Activated naive CD8-positive, alpha-beta T cell treated with anti-CD3 and anti-CD28 coated beads for 36 hours (primary cell): ENCODE measurements at regions not wholly inside any gene's neighbourhood (a gene's known extent, or its start where the extent isn't known, plus 50 kb on each side); places are given as distances from the start of the nearest gene placed in this dataset.

Experiments used
- DNase-seq: peaks from one replicate; pipeline ENCODE4 v3.0.0; 2021
- H3K27ac Mint-ChIP-seq: one replicate; pipeline ENCODE4 v1.8.0; 2022; ENCODE audit warnings: mild to moderate bottlenecking, moderate library complexity, mixed read lengths
- H3K27me3 Mint-ChIP-seq: one replicate; pipeline ENCODE4 v1.8.0; 2022; ENCODE audit warnings: mild to moderate bottlenecking, mixed read lengths
- H3K36me3 Mint-ChIP-seq: one replicate; pipeline ENCODE4 v1.8.0; 2021; ENCODE audit warnings: mild to moderate bottlenecking, mixed read lengths
- H3K4me1 Mint-ChIP-seq: one replicate; pipeline ENCODE4 v1.8.0; 2021; ENCODE audit warnings: mixed read lengths
- H3K4me3 Mint-ChIP-seq: one replicate; pipeline ENCODE4 v1.8.0; 2022; ENCODE audit warnings: mild to moderate bottlenecking, moderate library complexity, mixed read lengths
- H3K9me3 Mint-ChIP-seq: one replicate; pipeline ENCODE4 v1.8.0; 2022; ENCODE audit warnings: mixed read lengths

DNA sequence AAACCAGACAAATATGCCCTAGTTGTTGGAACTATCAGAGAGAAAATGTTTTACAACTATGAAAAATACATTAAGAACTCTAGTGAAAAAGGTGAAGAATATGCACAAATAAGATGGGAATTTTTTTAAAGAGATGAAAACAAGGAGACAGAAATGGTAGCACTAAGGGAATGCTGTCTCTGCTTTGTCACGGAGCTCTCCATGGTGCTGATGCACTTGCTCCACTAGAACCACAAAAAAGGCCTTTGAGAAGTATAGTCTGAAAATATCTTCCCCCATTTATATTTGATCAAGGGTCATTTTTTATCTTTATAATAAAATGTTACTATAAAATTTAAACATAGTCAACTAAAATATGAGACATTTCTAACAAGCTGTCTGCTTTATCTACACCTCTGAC is 1655.5 kb upstream of the AGA start:
- no peaks in the 10 kb centered on the region for H3K27me3 Mint-ChIP-seq
- peaks cover 5% of the 10 kb centered on the region for H3K9me3 Mint-ChIP-seq
- DNase-seq, result no peak
- no peak overlapping the region for H3K27ac Mint-ChIP-seq
- H3K36me3 Mint-ChIP-seq, result no peaks in the 10 kb centered on the region
- no peak overlapping the region for H3K4me3 Mint-ChIP-seq
- H3K4me1 Mint-ChIP-seq, result no peaks in the 10 kb centered on the region

DNA sequence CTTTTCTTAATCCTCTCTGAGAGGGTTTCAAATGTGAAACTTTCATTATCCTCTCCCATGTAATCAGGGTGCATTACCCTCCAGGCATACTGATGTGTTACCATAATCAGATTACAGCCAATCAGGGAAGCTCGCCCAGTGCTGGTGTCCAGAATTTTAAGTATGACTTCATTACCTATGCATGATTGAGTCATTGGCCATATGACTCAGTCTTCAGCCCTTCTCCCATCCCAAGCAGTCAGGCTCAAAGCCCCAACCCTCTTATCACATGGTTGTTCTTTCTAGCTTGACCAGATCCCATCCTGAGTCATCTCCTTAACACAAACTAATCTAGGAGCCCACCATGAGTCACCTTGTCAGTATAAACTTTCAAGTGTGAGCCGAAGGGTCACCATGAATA is 1668.1 kb upstream of the AGA start:
- H3K4me1 Mint-ChIP-seq, result no peaks in the 10 kb centered on the region

DNA sequence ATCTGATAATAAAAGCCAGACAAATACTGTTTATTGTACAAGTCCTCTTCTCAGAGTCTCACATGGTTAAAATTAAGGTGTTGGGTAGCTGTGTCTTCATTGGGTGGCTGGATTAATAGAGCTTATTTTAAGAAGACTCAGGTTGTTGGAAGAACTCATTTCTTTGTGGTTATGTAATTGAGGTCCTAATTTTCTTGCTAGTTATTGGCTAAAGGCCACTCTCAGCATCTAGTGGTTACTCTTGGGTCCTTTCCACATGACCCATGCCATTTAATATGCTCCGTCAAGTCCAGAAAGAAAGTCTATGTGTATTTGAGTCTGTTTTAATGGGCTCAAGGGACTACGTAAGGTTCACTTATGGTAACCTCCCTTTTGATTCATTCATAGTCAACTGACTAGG is 1668.6 kb upstream of the AGA start:
- Mint-ChIP-seq H3K9me3 (peaks cover 5% of the 10 kb centered on the region), H3K36me3 (no peaks in the 10 kb centered on the region), H3K27me3 (no peaks in the 10 kb centered on the region), H3K4me1 (no peaks in the 10 kb centered on the region), H3K4me3 (no peak overlapping the region), H3K27ac (no peak overlapping the region)
- no peak for DNase-seq

More for the DNA sequence above, 1668.1 kb upstream of the AGA start:
- Mint-ChIP-seq H3K36me3 (no peaks in the 10 kb centered on the region), H3K27me3 (no peaks in the 10 kb centered on the region), H3K9me3 (peaks cover 5% of the 10 kb centered on the region), H3K4me3 (no peak overlapping the region), H3K27ac (no peak overlapping the region)
- no peak for DNase-seq

DNA sequence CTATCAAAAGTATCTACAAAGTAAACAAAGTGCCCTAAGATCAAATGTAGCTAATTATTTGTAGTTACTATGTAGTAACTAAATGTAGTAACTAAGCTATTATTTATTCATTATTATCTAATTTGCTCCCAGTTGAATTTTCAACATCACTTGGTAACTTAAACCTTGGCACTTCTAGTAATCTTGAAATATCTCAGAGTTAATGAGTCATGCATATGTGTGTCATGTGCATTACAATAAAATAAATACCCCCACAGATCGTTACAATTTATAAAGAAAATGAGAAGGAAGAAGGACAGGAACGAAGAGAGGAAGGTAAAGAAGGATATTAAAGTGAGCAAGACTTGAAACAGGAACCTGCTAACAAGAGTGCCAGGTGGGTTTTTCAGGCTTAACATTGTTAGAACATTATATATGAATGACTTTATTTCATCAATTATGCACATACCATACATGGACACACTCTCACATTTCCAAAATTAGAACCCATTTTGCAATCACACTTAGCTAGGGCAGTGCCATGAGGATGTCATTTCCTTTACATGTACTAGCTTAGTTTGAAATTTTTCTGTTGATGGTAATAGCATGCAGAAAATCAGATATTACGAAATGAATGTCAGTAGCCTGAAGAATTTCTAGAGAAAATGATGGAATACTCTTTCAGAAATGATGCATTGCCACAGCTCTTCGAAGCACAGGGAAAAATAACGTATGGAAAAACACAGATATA is 1670.4 kb upstream of the AGA start:
- H3K27me3 Mint-ChIP-seq, result no peaks in the 10 kb centered on the region
- H3K4me3 Mint-ChIP-seq, result no peak overlapping the region
- no peak overlapping the region for H3K27ac Mint-ChIP-seq
- peaks cover 5% of the 10 kb centered on the region for H3K9me3 Mint-ChIP-seq
- no peaks in the 10 kb centered on the region for H3K36me3 Mint-ChIP-seq
- DNase-seq, result no peak
- no peaks in the 10 kb centered on the region for H3K4me1 Mint-ChIP-seq

DNA sequence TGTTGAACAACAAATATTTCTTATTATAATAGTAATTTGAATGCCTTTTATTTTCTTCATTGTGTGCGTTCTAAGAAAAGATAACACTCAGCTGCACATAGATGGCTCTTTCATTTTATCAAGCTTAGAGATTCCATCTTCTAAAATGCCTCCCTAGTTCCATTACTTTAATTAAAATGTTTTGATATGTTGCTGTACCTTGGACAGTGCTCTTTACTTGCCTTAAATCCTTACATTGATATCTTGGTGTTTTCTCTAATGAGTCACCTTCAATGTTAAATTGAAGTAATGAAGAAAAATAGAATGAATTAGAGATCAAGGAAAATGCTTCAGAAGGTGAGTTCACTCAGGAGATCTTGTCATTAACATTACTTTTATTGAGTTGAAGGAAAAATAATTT is 1672.4 kb upstream of the AGA start:
- Mint-ChIP-seq H3K4me3 (no peak overlapping the region), H3K4me1 (no peaks in the 10 kb centered on the region), H3K27me3 (no peaks in the 10 kb centered on the region), H3K27ac (no peak overlapping the region), H3K36me3 (no peaks in the 10 kb centered on the region), H3K9me3 (peaks cover 5% of the 10 kb centered on the region)
- no peak for DNase-seq

DNA sequence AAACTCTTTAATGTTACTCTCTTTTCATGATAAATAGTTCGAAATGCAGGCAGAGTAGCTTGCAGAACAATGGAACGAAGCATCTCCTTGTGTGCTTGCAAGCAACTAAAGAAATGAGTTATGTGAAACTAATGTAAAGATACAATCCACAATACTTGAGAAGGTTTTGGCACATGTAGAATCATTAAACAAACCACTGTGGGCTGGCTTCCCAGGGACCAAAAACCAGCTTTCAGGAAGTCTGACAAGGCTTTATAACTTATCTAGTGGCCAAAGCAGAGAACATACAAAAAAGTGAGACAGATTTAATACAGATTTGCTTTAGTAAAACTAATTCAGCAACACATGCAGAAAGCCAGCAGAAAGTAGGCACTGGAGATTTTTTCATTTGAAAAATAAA is 1673.8 kb upstream of the AGA start:
- H3K36me3 Mint-ChIP-seq, result no peaks in the 10 kb centered on the region
- H3K9me3 Mint-ChIP-seq, result peaks cover 2% of the 10 kb centered on the region
- DNase-seq, result no peak
- no peaks in the 10 kb centered on the region for H3K27me3 Mint-ChIP-seq
- no peaks in the 10 kb centered on the region for H3K4me1 Mint-ChIP-seq
- no peak overlapping the region for H3K4me3 Mint-ChIP-seq
- H3K27ac Mint-ChIP-seq, result no peak overlapping the region

DNA sequence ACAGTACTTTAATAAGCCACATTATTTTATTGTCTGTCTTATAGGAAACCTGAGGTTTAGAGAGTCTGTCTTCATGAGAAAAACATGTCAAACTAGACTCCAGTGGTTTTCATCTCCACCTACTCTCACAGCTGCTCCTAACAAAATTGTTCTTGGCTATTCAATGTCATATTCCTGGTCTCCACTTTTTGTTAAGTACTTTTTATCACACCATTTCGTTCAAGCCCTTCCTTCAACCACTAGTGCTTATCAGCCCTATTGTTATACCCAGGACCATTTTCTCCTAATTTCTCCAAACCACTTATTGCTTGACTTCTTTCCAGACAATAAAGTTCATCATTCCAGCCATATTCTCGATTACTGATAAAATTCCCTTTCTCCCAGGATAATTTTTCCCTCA is 1674.3 kb upstream of the AGA start:
- Mint-ChIP-seq H3K4me3 (no peak overlapping the region), H3K36me3 (no peaks in the 10 kb centered on the region), H3K9me3 (peaks cover 2% of the 10 kb centered on the region), H3K4me1 (no peaks in the 10 kb centered on the region), H3K27ac (no peak overlapping the region), H3K27me3 (no peaks in the 10 kb centered on the region)
- no peak for DNase-seq

DNA sequence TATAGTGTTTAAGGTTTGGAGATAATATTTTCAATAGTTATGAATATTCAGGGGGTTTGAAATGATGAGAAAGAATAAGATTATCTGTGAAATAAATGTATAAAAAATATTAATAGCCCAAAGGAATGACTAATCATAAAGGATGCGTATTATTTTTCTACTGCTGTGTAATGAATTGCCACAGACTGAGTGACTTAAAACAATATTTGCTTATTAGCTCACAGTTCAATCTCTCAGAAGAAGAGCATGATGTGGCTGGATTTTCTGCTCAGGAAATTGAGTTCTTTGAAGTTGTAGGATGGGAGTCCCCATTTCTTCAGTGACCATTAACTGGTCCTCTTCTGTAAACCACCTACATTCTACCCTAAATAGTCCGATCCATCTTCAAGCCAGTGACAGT is 1680.8 kb upstream of the AGA start:
- H3K27ac Mint-ChIP-seq, result no peak overlapping the region
- H3K4me1 Mint-ChIP-seq, result no peaks in the 10 kb centered on the region
- no peaks in the 10 kb centered on the region for H3K9me3 Mint-ChIP-seq
- H3K36me3 Mint-ChIP-seq, result no peaks in the 10 kb centered on the region
- no peaks in the 10 kb centered on the region for H3K27me3 Mint-ChIP-seq
- no peak for DNase-seq
- no peak overlapping the region for H3K4me3 Mint-ChIP-seq

DNA sequence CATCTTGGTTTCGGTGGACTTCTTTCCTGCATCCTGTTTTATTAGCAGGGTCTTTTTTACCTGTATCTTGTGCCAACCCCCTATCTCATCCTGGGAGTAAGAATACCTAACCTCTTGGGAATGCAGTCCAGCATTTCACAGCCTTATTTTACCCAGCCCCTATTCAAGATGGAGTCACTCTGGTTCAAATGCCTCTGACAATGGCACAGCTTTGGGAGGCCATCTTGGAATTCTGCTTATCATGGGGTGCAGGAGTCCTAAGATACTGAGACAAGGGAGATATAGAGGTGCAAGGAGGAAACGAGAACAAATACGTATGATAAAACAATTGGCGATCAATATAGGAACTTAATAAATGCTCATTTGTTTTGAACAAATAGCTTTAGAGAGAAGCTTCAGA is 1682.2 kb upstream of the AGA start:
- H3K4me1 Mint-ChIP-seq, result no peaks in the 10 kb centered on the region
- no peak overlapping the region for H3K4me3 Mint-ChIP-seq
- no peak overlapping the region for H3K27ac Mint-ChIP-seq
- H3K27me3 Mint-ChIP-seq, result no peaks in the 10 kb centered on the region
- DNase-seq, result no peak
- no peaks in the 10 kb centered on the region for H3K9me3 Mint-ChIP-seq
- H3K36me3 Mint-ChIP-seq, result no peaks in the 10 kb centered on the region

DNA sequence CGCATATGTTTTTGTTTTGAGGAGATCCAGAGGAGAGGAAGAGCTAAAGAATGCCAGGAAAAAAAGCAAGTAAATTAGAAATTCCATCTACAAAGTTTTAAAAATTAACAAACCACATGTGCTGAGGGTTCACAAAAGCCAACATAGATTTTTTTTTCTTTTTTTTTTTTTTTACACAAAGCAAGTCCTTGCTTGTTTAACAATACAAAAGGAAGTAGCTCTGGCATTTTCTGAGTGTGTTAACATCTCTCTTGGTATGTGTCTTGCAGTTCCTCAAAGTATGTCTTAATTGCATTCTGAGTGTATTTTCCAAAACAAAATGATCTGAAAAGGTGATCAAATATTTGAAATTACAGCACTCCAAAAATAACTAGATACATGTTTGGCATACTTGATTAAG is 1682.7 kb upstream of the AGA start:
- no peak overlapping the region for H3K4me3 Mint-ChIP-seq
- no peaks in the 10 kb centered on the region for H3K36me3 Mint-ChIP-seq
- no peaks in the 10 kb centered on the region for H3K4me1 Mint-ChIP-seq
- no peak overlapping the region for H3K27ac Mint-ChIP-seq
- H3K9me3 Mint-ChIP-seq, result peaks cover 2% of the 10 kb centered on the region
- H3K27me3 Mint-ChIP-seq, result no peaks in the 10 kb centered on the region
- DNase-seq, result no peak

DNA sequence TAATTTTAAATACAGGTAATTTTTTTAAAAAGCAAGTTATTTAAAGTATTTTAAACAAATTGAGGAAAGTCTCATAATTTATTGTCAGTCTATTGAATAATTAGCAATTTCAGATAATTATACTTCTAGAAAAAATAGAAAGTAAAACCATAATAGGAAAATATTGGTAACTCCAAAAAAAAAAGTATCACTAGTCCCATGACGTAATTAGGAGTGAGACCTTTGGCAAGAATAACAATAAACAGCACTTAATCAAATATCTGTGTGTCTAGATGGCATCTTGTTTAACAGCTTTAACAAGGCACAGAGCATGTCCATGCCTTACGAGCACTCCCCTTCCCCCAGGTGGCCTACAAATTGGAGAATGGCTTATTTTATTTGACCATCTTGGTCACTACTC is 1683.6 kb upstream of the AGA start:
- H3K36me3 Mint-ChIP-seq, result no peaks in the 10 kb centered on the region
- H3K4me3 Mint-ChIP-seq, result no peak overlapping the region
- no peaks in the 10 kb centered on the region for H3K4me1 Mint-ChIP-seq
- peaks cover 4% of the 10 kb centered on the region for H3K9me3 Mint-ChIP-seq
- H3K27ac Mint-ChIP-seq, result no peak overlapping the region
- no peaks in the 10 kb centered on the region for H3K27me3 Mint-ChIP-seq
- no peak for DNase-seq

DNA sequence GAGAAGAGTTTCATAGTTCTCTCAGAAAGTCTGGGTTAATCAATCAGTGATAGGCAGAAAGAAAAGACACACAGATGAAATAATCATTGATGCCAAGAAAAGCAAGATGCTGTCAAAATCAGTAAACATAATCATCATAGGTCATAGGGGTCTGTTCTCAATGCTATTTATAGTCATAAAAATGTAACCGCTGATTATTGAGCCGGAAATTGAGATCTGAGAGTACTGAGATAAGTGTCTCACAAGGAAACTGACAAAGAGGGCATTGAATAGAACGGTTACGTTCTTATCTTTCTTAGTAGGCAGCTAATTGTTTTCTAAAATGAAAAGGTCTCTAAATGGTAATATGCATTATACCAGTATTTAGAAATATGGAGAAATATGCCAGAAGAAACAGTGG is 1686.1 kb upstream of the AGA start:
- DNase-seq, result no peak
- Mint-ChIP-seq H3K36me3 (no peaks in the 10 kb centered on the region), H3K9me3 (peaks cover 4% of the 10 kb centered on the region), H3K27me3 (no peaks in the 10 kb centered on the region), H3K4me3 (no peak overlapping the region), H3K4me1 (no peaks in the 10 kb centered on the region), H3K27ac (no peak overlapping the region)

DNA sequence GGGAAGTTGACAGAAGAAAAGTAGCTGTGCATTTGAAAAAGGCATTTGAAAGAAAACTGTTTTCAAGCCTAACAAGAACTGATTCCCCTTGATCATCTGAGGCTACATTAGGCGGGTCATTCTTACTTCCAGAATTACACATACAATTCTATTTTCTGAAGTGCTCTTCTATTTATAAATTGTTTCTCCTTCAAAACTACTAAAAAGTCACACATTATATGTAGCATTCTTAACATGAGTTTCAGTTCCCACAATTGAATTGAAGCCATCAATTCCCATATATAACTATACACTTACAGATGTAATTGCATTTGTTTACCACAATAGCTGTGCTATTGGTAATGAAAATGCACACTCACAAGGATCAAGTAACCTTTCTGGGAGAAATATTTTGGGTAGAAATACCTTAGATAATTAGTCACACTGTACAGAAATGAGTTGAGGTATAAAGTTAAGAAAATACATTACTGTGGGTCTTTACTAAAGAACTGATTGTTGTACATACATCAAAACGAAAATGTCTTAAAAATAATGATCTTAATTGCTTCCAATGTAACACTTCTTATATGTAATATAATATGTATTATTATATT is 1688.0 kb upstream of the AGA start:
- Mint-ChIP-seq H3K27ac (no peak overlapping the region), H3K4me3 (no peak overlapping the region), H3K27me3 (no peaks in the 10 kb centered on the region), H3K4me1 (no peaks in the 10 kb centered on the region), H3K36me3 (no peaks in the 10 kb centered on the region), H3K9me3 (peaks cover 4% of the 10 kb centered on the region)
- DNase-seq, result no peak

DNA sequence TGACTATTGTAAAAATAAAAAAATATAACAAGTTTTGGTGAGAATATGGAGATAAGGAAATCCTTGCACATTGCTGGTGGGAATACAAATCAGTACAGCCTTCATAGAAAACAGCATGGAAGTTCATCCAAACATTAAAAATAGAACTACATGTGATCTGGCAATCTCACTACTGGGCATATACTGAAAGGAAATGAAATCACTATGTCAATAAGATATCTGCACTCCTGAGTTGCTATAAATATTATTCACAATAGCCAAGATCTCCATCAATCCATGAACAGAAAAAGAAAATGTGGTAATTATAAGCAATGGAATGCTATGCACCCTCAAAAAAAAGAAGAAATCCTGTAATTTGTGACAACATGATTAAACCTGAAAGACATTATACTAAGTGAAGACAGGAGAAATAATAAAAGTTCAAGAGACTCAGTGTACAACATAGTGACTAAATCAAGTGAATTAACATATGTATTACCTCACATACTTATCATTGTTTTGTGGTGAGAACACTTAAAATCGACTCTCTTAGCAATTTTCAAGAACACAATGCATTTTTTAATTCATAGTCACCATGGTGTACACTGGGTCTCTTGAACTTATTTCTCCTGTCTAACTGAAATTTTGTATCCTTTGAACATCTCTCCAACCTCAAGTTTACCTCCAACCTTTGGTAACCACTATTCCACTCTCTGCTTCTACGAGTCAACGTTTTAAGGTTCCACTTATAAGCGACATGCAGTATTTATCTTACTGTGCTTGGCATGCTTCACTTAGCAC is 1703.7 kb upstream of the AGA start:
- Mint-ChIP-seq H3K9me3 (no peaks in the 10 kb centered on the region), H3K27me3 (no peaks in the 10 kb centered on the region), H3K36me3 (no peaks in the 10 kb centered on the region), H3K4me1 (no peaks in the 10 kb centered on the region), H3K27ac (no peak overlapping the region), H3K4me3 (no peak overlapping the region)
- no peak for DNase-seq

DNA sequence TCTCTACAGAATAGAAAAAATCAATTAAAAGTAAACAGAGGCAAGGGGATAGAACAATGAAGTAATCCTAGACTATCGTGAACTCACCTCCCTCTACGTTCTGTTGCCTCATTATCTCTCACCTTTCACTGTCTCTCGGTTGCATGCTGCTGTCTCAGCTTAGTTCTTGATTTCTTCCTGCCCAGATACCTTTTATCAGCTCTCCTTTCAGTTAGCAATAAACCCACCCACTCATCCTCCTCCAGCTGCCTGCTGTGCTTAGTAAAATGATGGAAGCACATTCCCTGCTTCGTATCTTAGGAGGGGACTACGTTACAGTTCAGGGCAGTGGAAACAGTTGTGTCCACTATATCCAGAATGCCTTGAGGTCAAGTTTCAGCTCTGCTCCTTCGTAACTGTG is 1709.5 kb upstream of the AGA start:
- H3K4me3 Mint-ChIP-seq, result no peak overlapping the region
- DNase-seq, result no peak
- no peaks in the 10 kb centered on the region for H3K36me3 Mint-ChIP-seq
- no peaks in the 10 kb centered on the region for H3K9me3 Mint-ChIP-seq
- H3K27me3 Mint-ChIP-seq, result no peaks in the 10 kb centered on the region
- no peaks in the 10 kb centered on the region for H3K4me1 Mint-ChIP-seq
- H3K27ac Mint-ChIP-seq, result no peak overlapping the region

DNA sequence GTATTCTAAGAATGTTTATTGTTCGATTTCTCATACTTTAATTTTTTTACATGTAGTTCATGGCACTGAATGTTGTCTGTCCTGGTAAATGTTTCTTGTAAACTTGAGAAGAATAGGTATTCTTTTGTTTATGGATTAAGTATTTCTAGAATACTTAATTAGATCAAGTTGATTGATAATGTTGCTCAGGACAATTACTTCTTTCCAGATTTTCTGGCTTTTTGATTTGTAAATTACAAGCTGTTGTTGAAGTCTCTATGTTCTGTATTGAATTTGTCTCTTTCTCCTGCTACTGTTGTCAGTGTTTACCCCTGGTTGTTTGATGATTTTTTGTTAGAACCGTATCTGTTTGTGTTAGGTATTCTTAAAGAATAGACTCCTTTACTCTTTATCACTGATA is 1720.9 kb upstream of the AGA start:
- DNase-seq, result no peak
- Mint-ChIP-seq H3K4me3 (no peak overlapping the region), H3K27ac (no peak overlapping the region), H3K36me3 (no peaks in the 10 kb centered on the region), H3K4me1 (no peaks in the 10 kb centered on the region), H3K27me3 (no peaks in the 10 kb centered on the region), H3K9me3 (peaks cover 4% of the 10 kb centered on the region)
